ENCODE measurements at regions not wholly inside any gene's neighbourhood (a gene's known extent, or its start where the extent isn't known, plus 50 kb on each side); places are given as distances from the start of the nearest gene placed in this dataset.

DNA sequence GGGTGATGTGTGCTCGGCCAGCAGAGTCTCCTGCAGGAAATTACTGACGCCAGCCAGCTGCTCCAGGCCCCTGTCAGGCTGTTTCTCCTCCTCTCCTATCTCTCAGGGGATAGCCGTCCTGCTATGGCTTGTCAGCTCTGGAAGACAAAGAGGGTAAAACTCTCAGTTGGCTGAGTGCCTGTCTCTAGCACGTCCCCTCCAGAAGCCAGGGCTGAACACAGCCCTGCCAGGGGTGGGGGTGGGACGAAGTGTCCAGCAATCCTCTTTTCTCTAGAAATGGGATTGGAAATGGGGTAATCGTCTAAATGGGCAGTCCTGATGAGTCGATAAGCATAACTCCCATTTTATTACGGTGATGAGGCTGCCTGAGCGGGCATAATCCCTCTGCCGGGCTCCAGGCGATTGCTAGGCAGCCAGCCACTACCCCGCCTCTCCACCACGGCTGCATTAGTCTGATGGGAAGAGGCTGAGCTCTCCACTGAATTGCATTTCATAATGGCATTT lies 89.1 kb upstream of the GNAO1 start:
- DNase-seq (ENCODE audit: low read depth, low spot score), result no peak
- ATAC-seq, result no peak
- Histone ChIP-seq H3K4me1 (ENCODE audit: control insufficient read depth, insufficient read depth, low read length) (peaks cover 4% of the 10 kb centered on the region; the same call in 1 of the 2 replicates), H3K36me3 (ENCODE audit: control insufficient read depth, insufficient read depth, low read length) (no peaks in the 10 kb centered on the region), H3K27ac (ENCODE audit: low read length) (no peak overlapping the region), H3K9me3 (ENCODE audit: control insufficient read depth, insufficient read depth, low read depth, low read length) (no peaks in the 10 kb centered on the region), H3K27me3 (ENCODE audit: control insufficient read depth, insufficient read depth, low read length) (no peaks in the 10 kb centered on the region), H3K4me3 (ENCODE audit: low read depth in 2 of 2, low read length in 2 of 2) (no peak overlapping the region)
- intact Hi-C loops (cut with micrococcal nuclease; ENCODE audit: unreplicated experiment) (no loop called here), in situ Hi-C loops (cut with HindIII; ENCODE audit: low pct_unique_long_range_greater_than_20kb, low sequenced_read_pairs) (no loop called here)
- no TSS peak for BruUV-seq (replicated peaks)
- POLR2A ChIA-PET, result no interaction called here
- CTCF ChIA-PET, result no interaction called here
- no peak for TF ChIP-seq REST (IDR thresholded peaks at IDR 0.05; ENCODE audit: insufficient read depth in 1 of 2, low read depth in 2 of 2, low read length in 1 of 2)
- no peak for TF ChIP-seq POLR2AphosphoS5 (IDR thresholded peaks at IDR 0.05; ENCODE audit: low read depth, low read length)
- no peak for TF ChIP-seq CTCF (IDR thresholded peaks at IDR 0.05)
- TF ChIP-seq TCF7L2 (IDR thresholded peaks at IDR 0.05; ENCODE audit: low read depth, low read length), result no peak
- no peak for TF ChIP-seq SIN3A (IDR thresholded peaks at IDR 0.05; ENCODE audit: borderline replicate concordance, insufficient read depth, low read depth, low read length)

GRCh38 chr16:56101480-56101879 lies 89.8 kb upstream of the GNAO1 start:
- BruUV-seq (replicated peaks), result no TSS peak
- in situ Hi-C loops (cut with HindIII; ENCODE audit: low pct_unique_long_range_greater_than_20kb, low sequenced_read_pairs), result no loop called here
- ChIA-PET POLR2A (no interaction called here), CTCF (no interaction called here)
- Histone ChIP-seq H3K9me3 (ENCODE audit: control insufficient read depth, insufficient read depth, low read depth, low read length) (no peaks in the 10 kb centered on the region), H3K4me1 (ENCODE audit: control insufficient read depth, insufficient read depth, low read length) (peaks cover 4% of the 10 kb centered on the region; the same call in 1 of the 2 replicates), H3K36me3 (ENCODE audit: control insufficient read depth, insufficient read depth, low read length) (no peaks in the 10 kb centered on the region), H3K27ac (ENCODE audit: low read length) (no peak overlapping the region), H3K4me3 (ENCODE audit: low read depth in 2 of 2, low read length in 2 of 2) (no peak overlapping the region), H3K27me3 (ENCODE audit: control insufficient read depth, insufficient read depth, low read length) (no peaks in the 10 kb centered on the region)
- intact Hi-C loops (cut with micrococcal nuclease; ENCODE audit: unreplicated experiment), result no loop called here
- no peak for DNase-seq (ENCODE audit: low read depth, low spot score)
- no peak for ATAC-seq
- no peak for TF ChIP-seq TCF7L2 (IDR thresholded peaks at IDR 0.05; ENCODE audit: low read depth, low read length)
- TF ChIP-seq REST (IDR thresholded peaks at IDR 0.05; ENCODE audit: insufficient read depth in 1 of 2, low read depth in 2 of 2, low read length in 1 of 2), result no peak
- no peak for TF ChIP-seq SIN3A (IDR thresholded peaks at IDR 0.05; ENCODE audit: borderline replicate concordance, insufficient read depth, low read depth, low read length)
- no peak for TF ChIP-seq POLR2AphosphoS5 (IDR thresholded peaks at IDR 0.05; ENCODE audit: low read depth, low read length)
- TF ChIP-seq CTCF (IDR thresholded peaks at IDR 0.05), result no peak
